COR-L47 (cell line): ENCODE measurements at regions not wholly inside any gene's neighbourhood (a gene's known extent, or its start where the extent isn't known, plus 50 kb on each side); places are given as distances from the start of the nearest gene placed in this dataset.
"Not testable (repeated sequence)": the region's sequence is repeated elsewhere in the genome, so short reads cannot be mapped to it uniquely, and the experiment has no call there.

Source experiments
- DNase-seq: peaks from one replicate; lab custom pipeline; 2025; lab: John Stamatoyannopoulos, UW

DNA sequence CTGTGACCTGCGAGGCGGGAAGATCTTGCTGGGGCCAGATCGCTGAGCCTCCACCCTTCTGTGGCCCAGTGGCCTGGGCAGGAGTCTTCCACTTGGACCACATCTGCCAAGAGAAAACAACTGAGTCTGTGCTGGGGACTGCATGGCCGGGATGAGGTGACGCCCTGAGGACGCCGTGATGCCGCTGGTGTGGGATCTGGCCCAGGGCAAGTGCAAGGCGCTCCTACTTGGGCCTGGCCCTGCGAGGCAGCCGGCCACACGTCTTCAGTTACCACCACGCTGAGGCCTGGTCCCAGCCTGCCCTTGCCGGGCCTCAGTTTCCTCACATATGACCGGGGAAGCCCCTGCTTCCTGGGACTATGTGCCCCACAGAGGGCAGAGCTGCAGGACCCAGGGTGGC lies 133.4 kb downstream of the SLC25A46 start:
- no peak for DNase-seq

DNA sequence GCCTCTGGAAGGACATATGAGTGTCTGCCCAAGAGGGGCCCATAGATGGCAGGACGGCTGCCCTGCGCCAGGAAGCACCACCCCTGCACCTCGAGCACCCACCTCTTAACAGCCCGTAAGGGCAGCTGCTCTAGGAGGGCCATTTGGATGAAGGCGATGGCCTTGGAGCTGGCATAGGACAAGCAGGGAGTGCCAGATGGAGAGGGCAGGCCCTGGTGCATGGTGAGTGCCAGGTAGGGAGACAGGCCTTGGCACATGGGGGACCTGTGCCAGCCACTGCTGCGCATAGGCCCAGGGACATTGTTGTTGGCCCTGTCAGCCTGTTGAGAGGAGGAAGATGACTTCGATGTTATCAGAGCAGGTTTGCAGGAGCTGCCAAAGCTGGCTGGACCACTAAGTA lies 134.2 kb downstream of the SLC25A46 start:
- no peak for DNase-seq

DNA sequence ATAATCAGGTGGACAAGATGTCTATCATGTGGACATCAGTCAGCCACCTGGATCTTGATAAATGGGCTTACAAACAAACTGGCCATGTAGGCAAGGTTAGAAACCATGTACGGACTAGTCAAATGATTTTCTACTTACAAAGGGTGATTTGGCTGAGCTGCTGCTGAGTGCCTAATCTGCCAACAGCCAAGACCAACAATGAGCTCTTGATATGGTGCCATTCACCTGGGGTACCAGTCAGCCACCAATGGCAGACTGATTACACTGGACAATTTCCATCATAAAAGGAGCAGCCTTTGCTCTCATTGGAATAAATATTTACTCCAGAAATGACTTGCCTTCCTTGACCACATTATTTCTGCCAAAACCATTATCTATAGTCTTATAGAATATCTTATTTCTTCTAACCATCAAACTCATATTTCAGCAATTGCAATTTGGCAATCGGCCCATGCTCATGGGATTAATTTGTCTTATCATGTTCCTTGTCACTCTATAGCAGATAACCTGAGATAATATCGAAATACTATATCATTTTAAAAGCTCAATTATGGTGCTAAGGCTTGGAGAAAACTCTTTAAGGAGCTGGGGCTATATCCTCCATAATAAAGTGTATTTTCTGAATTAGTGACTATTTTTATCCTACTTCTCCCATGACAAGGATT lies 135.1 kb downstream of the SLC25A46 start:
- no peak for DNase-seq

DNA sequence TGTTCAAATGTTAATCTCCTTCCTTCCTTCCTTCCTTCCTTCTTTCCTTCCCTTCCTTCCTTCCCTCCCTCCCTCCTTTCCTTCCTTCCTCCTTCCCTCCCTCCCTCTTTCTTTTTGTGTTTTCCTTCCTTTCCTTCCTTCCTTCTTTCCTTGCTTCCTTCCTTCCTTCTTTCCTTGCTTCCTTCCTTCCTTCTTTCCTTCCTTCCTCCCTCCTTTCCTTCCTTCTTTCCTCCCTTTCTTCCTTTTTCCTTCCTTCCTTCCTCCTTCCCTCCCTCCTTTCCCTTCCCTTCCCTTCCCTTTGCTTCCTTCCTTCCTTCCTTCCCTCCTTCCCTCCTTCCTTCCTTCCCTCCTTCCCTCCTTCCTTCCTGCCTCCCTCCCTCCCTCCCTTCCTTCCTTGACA lies 136.3 kb downstream of the SLC25A46 start:
- DNase-seq = not testable (repeated sequence)

DNA sequence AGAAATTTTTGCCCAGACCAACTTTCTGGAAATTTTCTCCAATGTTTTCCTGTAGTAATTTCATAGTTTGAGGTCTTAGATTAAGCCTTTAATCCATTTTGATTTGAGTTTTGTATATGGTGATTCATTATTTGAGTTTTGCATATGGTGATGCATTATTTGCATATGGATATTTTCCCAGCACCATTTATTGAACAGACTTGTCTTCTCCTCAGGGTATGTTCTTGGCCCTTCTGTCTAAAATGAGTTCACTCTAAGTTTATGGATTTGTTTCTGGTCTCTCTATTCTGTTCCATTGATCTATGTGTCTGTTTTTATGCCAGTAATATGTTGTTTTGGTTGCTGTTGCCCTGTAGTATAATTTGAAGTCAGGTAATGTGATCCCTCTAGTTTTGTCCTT lies 139.3 kb downstream of the SLC25A46 start:
- DNase-seq = no peak

DNA sequence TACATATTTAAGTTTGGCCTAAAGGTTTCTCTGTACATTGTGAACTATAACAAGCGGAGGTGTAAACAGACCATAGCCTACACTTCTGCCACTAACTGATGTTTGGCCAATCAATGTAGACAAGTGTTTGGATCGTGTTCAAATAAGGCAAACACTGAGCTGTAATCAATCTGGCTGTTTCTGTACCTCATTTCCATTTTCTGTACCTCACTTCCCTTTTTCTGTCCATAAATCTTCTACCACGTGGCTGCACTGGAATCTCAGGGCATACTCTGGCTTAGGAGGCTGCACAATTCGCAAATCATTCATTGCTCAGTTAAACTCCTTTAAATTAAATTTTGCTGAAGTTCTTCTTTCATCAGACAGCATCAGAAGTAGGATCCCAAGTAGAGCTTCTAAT lies 140.9 kb downstream of the SLC25A46 start:
- DNase-seq = no peak

DNA sequence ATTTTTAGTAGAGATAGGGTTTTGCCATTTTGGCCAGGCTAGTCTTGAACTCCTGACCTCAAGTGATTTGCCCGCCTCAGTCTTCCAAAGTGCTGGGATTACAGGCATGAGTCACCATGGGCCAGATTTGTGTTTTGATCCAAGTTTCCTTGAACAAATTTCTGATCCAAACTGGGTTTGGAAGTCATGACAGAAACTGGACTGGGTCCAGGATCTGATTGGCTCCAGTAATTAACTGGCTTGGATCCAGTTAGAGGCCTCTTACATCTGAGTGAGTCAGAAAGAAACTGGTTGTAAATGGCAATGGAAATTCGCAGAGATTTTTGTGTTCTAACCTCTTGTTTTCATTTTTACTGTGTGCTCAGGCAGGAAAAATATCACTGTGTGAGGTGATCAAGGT lies 141.6 kb downstream of the SLC25A46 start:
- DNase-seq = no peak

DNA sequence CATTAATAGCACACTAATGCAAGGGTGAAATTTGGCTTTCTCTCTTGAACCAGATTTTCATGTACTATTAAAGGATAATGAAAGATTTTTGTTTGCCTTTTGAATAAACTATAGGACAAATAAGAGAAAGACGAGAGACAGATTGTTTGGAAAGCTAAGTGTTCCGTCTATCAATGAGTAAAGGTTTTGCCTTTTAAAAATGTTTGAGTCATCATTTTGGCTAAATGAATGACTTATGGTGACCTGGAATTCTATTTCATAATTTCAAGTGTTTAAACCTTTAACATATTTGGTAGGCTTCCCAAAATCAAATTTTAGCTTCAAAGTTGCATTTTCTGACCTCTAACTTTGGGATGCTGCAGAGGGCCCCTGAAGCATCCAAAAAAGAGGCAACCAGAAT lies 145.2 kb downstream of the SLC25A46 start:
- DNase-seq = no peak

DNA sequence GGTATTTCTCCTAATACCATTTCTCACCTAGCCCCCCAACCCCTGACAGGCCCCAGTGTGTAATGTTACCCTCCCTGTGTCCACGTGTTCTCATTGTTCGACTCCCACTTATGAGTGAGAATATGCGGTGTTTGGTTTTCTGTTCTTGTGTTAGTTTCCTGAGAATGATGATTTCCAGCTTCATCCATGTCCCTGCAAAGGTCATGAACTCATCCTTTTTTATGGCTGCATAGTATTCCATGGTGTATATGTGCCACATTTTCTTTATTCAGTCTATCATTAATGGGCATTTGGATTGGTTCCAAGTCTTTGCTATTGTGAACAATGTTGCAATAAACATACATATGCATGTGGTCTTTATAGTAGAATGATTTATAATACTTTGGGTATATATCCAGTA lies 148.4 kb downstream of the SLC25A46 start:
- not testable (repeated sequence) for DNase-seq

DNA sequence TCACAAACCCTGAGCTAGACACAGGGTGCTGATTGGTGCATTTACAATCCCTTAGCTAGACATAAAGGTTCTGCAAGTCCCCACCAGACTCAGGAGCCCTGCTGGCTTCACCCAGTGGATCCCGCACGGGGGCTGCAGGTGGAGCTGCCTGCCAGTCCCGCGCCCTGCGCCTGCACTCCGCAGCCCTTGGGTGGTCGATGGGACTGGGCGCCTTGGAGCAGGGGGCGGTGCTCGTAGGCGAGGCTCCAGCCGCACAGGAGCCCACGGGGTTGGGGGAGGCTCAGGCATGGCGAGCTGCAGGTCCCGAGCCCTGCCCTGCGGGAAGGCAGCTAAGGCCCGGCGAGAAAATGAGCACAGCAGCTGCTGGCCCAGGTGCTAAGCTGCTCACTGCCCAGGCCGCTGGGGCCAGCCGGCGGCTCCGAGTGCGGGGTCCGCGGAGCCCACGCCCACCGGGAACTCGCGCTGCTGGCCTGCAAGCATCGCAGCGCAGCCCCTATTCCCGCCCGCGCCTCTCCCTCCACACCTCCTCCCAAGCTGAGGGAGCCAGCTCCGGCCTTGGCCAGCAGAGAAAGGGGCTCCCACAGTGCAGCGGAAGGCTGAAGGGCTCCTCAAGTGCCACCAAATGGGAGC lies 155.2 kb downstream of the SLC25A46 start:
- not testable (repeated sequence) for DNase-seq

DNA sequence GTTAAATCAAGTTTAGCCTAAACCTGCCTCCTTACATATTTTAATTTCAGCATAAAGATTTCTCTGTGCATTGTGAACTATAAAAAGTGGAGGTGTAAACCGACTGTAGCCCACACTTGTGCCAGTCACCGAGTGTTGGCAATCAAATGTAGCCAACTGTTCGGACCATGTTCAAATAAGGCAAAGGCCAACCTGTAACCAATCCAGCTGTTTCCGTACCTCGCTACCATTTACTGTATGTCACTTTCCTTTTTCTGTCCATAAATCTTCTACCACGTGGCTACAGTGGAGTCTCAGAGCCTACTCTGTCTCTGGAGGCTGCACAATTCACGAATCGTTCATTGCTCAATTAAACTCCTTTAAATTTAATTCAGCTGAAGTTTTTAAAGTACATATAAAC lies 156.0 kb downstream of the SLC25A46 start:
- no peak for DNase-seq

DNA sequence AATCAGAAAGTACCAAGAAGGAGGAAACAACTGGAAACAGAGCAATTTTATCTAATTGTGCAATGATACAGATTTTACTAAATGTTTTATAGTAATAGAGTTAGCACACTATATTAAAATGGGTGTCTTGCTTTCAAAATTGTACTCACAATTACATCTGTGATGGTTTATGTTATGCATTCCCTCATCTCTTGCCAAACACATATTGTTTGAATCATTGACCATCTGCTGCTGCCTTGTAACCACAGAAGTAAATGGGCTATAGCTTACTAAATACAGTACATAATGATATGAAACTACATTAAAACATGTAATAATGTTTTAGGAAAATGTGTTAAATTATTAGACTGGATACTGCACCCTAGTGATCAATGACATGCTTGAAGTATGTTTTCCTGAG lies 158.1 kb downstream of the SLC25A46 start:
- DNase-seq = no peak

DNA sequence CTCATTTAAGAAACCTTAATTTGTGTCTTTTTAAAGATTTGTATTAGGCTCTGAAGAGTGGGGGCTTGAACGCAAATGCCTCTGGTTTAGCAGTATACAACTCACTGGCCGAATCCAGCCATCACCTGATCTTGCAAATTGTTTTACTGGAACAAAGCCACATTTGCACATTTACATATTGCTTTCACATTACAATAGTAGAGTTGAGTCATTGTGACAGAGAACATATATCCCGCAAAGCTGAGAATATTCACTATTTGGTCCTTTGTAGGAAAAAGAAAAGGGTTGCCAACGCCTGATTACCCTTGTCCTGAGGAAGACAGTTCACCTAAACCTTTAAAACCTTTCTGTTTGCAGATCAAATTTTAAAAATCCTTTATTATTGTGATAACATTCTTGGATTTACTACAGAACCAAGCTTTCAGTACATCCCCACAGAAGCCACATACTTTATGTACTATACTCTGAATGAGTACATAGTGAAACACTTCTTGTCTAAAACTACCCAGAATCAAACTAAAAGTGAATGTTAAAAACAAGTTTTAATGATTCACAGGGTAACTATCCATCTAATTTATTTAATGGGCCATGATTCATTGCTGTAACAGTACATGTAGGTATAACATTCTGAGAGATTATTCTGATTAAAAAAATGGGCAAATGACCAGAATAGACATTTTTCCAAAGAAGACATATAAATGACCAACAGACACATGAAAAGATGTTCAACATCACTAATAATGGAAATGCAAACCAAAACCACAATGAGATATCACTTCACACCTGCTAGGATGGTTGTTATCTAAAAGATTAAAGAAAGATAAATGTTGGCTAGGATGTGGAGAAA lies 161.0 kb downstream of the SLC25A46 start:
- no peak for DNase-seq

DNA sequence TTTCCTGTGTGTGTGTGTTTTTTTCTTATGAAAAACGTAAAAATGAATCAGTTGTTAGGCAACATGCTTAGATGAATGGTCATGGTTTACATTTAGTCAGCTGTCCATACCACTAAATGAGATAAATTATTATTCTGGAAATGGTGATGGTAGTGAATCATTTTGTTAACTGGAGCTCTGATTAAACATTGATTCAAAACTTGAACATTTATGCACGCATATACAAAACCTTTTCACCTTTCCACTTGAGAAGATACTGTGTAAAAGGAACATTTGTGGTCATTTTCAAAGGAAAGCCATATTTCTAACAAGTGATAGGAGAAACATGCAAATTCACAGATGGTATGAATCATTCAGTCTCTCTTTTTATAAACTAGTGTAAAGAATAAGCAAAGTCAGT lies 162.0 kb downstream of the SLC25A46 start:
- no peak for DNase-seq

DNA sequence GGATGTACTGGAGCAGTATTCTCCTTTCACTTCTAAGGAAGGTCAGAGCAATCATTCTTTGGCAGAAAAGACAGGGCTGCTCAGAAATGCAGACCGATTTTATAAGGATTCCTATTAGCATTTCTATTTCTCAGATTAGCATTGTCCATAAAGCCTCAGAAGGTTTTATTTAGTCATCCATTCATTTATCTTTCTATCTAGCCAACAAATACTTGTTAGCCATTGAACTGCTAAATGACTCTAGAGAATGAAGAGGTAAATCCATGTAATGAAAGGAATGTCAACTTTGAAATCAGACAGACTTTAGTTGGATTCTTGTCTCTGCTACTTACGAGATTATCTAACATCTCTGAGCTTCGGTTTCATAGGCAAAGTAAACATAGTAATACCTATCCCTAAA lies 165.2 kb downstream of the SLC25A46 start:
- DNase-seq = no peak

DNA sequence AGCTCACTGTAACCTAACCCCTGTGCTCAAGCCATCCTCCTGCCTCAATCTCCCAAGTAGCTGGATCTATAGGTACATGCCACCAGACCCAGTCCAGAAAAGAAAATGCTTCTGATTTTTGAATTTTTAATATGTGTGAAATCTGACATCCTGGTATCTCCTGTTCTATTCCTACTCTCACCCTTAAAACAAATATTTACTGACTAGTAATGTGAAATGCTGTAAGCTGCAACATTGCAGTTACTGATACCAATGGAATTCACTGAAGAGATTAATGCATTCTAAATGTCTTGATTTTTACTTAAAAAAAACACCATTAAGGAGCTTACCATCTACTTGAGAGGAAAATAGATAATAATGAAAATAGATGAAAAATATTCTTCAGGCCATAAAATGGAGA lies 162.7 kb upstream of the TSLP start:
- no peak for DNase-seq

DNA sequence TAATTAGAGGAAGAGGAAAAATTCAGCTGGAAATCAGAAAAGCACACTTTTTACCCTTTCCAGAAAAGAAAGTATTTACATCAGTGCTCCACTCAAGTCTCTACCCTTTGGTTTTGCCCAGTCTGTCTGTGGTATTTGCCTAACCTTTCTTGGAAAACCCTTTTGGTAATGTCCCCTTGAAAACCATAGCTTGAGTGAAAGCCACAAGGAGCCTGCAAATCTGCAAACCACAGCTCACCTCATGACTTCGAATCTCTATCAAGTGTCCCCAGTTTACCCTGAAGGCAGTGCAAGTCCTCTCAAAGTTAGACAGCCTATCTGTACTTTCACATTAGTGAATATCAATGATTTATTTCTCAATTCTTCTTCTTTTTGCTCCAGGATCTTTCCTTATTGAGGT lies 162.1 kb upstream of the TSLP start:
- DNase-seq = no peak

DNA sequence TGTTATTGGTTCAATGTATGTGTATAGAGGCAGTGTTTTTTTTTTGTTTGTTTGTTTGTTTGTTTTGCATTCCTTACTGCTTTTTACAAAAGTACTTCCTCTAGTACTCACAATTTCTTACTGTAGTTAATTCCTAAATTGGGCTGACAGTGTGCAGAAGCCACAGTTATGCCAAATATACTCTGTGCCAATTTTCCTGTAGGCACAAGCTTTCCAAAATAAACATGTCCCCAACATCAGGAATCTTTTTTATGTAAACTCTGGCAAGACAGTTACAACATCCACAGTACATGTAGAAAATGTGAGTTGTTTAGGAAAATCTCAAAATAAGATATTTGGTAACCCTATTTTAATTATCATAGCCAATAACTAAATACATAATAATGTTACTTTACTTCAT lies 161.6 kb upstream of the TSLP start:
- DNase-seq = no peak

DNA sequence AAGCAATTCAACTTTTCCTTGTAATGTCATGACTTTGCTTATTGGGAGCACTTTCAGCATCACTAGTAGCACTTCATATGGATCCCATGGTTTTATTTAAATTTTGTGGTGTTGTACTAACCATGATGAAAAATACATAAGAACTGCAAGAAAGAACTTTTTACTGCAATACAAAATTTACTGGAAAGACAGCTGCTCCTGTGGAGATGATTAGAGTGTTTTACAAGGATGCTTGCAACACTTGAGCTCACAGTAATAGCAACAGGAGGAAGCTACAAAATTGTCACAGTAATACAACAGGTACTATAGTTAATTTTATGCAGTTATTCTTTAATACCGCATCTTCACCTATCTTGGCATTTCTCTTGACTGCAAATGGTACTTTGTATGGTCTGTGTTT lies 158.3 kb upstream of the TSLP start:
- DNase-seq = no peak

DNA sequence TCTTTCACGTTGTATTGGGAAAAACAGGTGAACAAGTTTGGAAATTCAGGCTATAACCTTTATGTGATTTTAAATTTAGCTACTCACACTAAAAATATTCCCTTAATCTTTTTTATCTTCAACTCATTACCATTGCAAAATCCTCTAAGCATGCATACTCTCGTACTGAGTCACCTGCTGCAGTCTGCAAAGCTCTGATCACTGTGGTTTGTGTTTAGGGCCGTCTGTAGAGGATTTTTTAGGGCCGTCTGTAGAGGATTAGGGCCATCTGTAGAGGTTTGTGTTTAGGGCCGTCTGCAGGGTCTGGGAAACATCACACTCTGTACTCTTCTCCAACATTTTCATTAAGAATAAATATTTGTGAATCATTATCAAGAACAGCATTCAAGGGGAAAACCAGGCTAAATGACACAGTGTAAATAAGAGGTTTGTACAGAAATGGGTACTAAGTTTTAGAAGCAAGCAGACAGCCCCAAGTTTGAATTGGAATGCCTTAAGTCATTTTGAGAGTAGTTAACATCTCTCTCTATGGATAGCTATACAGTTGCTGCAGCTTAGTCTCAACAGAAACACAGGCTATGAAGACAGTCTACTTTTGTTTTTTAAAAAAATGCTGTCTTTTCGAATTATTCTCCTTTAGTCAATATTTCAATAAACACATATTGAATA lies 155.0 kb upstream of the TSLP start:
- DNase-seq = no peak

DNA sequence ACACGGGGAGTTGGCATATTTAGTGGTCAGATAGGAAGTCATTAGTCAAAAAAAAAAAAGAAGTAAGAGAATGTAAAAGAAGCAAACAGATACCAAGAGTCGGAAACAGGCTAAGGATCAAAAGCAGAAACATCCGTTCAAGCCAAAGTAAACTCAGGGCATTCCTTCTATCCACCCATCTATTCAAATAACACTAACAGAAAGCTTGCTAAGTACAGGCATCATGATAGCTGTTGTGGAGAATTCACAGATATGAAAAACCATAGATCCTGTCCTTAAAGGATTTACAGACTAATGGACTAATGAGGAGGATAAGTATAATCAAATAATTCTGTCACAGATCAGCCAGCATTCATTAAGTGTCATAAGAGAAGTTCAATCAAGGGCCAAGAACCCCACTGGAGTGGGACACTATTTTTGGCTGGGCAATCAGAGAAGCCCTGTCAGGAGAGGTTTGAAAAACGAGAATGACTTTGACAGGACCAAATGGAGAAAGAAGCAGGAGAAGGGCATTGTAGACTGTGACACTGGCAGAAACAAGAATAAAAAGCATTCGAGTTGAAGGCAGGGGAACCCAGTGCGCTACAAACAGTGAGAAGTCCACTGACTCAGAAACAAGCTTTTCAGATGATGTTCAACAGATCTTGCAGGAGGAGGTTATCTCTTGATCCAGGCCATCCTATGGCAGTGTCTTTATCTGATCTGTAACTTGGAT lies 154.2 kb upstream of the TSLP start:
- no peak for DNase-seq

DNA sequence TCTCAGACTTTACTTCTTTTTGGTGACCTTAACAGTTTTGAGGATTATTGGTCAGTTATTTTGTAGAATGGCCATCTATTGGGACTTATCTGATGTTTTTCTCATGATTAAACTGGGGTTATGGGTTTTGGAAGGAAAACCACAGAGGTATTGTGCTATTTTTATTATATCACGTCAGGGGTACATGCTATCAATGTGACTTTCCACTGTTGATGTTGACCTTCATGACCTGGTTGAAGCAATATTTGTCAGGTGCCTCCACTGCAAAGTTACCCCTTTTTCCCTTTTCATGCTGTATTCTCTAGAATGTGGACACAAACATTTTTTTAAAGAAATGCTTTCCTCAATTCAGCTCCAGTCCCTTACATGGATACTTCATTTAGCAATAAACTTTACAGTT lies 152.8 kb upstream of the TSLP start:
- DNase-seq = no peak
